Kidney epithelial cell (primary cell): ENCODE measurements at regions not wholly inside any gene's neighbourhood (a gene's known extent, or its start where the extent isn't known, plus 50 kb on each side); places are given as distances from the start of the nearest gene placed in this dataset.

ENCODE experiments used
- DNase-seq: peaks from one replicate; pipeline ENCODE4 v3.0.0-alpha.2; 2010; ENCODE audit warnings: low read depth
- H3K27me3 ChIP-seq: 2 replicates; pipeline ENCODE4 v1.6.0; 2011; ENCODE audit warnings: low read length; ENCODE audit not compliant: control insufficient read depth, insufficient read depth
- H3K36me3 ChIP-seq: 2 replicates; pipeline ENCODE4 v1.5.1; 2011; ENCODE audit warnings: low read length; ENCODE audit not compliant: control insufficient read depth, insufficient read depth
- H3K4me3 ChIP-seq: 2 replicates; pipeline ENCODE4 v1.5.1; 2011; ENCODE audit warnings: low read depth, mild to moderate bottlenecking, control low read depth, low read length
- CTCF ChIP-seq: IDR thresholded peaks from 2 replicates; pipeline ENCODE4 v1.5.1; 2011; ENCODE audit warnings: mild to moderate bottlenecking, moderate library complexity, low read length, control low read depth, inconsistent platforms; ENCODE audit not compliant: insufficient read depth, poor library complexity, severe bottlenecking

- Histone ChIP-seq H3K4me3 (no peak overlapping the region), H3K27me3 (no peaks in the 10 kb centered on the region), H3K36me3 (no peaks in the 10 kb centered on the region)
- DNase-seq, result no peak
- TF ChIP-seq CTCF, result no peak
Measured at GRCh38 chr1:234529950-234530237, 50.9 kb upstream of the TARBP1 start.

- no peak for TF ChIP-seq CTCF
- no peaks in the 10 kb centered on the region for H3K36me3 ChIP-seq
- no peak overlapping the region for H3K4me3 ChIP-seq
- no peak for DNase-seq
- H3K27me3 ChIP-seq, result no peaks in the 10 kb centered on the region
Measured at GRCh38 chr1:234529095-234529949, 50.3 kb upstream of the TARBP1 start.
